GM12892 (cell line): ENCODE measurements at regions not wholly inside any gene's neighbourhood (a gene's known extent, or its start where the extent isn't known, plus 50 kb on each side); places are given as distances from the start of the nearest gene placed in this dataset.
"Not testable (repeated sequence)": the region's sequence is repeated elsewhere in the genome, so short reads cannot be mapped to it uniquely, and the experiment has no call there.

Source experiments
- DNase-seq: peaks from one replicate; pipeline ENCODE4 v3.0.0; 2011; ENCODE audit not compliant: insufficient read length
- FAIRE-seq: peaks from 2 replicates; lab custom pipeline; 2011; peaks lifted over from hg19 to GRCh38; lab: Jason Lieb, UNC
- POLR2A ChIP-seq: IDR thresholded peaks from 2 replicates; pipeline ENCODE4 v1.6.1; 2011; ENCODE audit warnings: low read depth, low read length, control low read depth
- POLR2AphosphoS5 ChIP-seq: IDR thresholded peaks from 2 replicates; pipeline ENCODE4 v1.6.1; 2011; ENCODE audit warnings: low read depth, low read length, control low read depth
- TAF1 ChIP-seq: IDR thresholded peaks from 2 replicates; pipeline ENCODE4 v1.6.1; 2011; ENCODE audit warnings: low read depth, mild to moderate bottlenecking, control low read depth, low read length, borderline replicate concordance

- no peak for FAIRE-seq
- no peak for TF ChIP-seq POLR2A
- no peak for TF ChIP-seq POLR2AphosphoS5
- TF ChIP-seq TAF1, result no peak
Observed at GRCh38 chr5:58317808-58318207, 142.1 kb downstream of the PLK2 start.

GRCh38 chr5:58317009-58317408 lies 142.9 kb downstream of the PLK2 start:
- DNase-seq, result no peak
- no peak for TF ChIP-seq POLR2AphosphoS5
- no peak for TF ChIP-seq POLR2A
- FAIRE-seq, result no peak

More at GRCh38 chr5:58317808-58318207, 142.1 kb downstream of the PLK2 start:
- DNase-seq, result no peak

- FAIRE-seq (no peak), DNase-seq (no peak)
- TF ChIP-seq POLR2AphosphoS5 (no peak), POLR2A (no peak), TAF1 (no peak)
Observed at GRCh38 chr5:58315794-58316193, 144.1 kb downstream of the PLK2 start.

DNA sequence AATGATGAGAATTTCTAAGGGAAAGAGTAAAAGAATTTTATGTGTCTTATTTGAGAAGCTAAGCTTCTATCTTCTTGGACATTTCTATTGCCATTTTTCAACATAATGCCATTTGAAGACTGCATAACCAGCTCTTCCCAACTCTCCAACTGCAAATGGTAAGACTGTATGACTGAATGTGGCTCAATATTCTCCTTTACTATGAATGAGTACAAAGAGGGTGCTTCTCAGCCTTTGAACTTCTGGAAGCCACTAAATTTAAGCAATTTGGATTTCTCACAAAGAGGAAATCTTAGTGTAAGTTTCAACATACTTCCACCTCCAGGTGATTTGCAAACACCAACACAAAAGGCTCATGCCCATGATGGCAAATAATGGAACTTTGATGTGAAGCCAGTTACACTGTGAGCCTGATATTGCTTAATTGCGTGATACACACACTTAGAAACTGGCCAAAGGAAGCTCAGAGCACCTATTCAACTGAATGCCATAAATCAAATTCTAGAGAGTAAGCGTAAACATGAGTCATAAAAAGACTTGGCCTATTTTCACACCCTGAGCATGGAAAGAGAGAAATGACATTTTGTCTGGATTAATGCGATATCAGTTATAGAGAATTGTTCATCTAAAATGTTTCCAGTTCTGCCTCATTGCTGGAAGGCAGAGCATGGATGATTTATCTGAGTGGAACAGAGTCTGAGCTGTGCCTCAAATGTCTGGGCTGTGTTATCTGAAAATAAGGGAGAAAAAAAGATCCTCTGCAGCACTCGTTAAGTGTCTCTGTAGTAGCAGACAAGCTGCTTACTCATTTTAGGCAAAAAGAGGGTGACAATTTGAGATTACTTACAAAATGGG lies 145.3 kb downstream of the PLK2 start:
- no peak for DNase-seq

GRCh38 chr5:58312299-58312698 lies 147.6 kb downstream of the PLK2 start:
- no peak for DNase-seq
- FAIRE-seq, result no peak
- no peak for TF ChIP-seq POLR2A

More for the DNA sequence above, 145.3 kb downstream of the PLK2 start:
- FAIRE-seq, result no peak
- TF ChIP-seq POLR2AphosphoS5 (no peak), POLR2A (no peak), TAF1 (no peak)

GRCh38 chr5:58311526-58311925 lies 148.4 kb downstream of the PLK2 start:
- FAIRE-seq, result no peak
- DNase-seq, result no peak
- no peak for TF ChIP-seq POLR2A
- no peak for TF ChIP-seq TAF1
- no peak for TF ChIP-seq POLR2AphosphoS5

GRCh38 chr5:58308384-58308783 lies 151.5 kb downstream of the PLK2 start:
- not testable (repeated sequence) for FAIRE-seq, DNase-seq

- no peak for FAIRE-seq
- TF ChIP-seq POLR2A (no peak), POLR2AphosphoS5 (no peak), TAF1 (no peak)
- DNase-seq, result no peak
Observed at GRCh38 chr5:58300346-58300895, 159.5 kb downstream of the PLK2 start.

DNA sequence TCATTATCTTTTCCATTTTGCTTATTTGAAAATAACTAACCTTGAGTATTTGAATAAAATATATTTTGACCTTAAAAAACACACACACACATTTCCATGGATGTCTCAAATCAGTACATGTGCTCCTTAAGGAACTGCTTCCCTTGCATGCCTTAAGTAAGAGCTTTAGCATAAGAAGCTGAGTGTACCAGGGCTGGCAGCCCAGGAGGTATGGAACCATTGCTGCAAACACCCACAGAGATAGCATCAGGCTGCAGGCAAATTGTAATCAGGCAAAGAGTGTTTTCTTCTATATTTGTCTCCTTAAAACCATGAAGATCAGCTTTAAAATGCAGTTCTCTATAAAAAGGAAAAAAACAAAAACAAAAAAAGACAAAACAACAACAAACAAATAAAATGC lies 160.6 kb downstream of the PLK2 start:
- no peak for DNase-seq
- FAIRE-seq, result no peak
- no peak for TF ChIP-seq POLR2A
- no peak for TF ChIP-seq POLR2AphosphoS5
- no peak for TF ChIP-seq TAF1

GRCh38 chr5:58294598-58295305 lies 165.1 kb downstream of the PLK2 start:
- FAIRE-seq (peak; percentile 33), DNase-seq (no peak)
- TF ChIP-seq TAF1 (no peak), POLR2A (no peak), POLR2AphosphoS5 (no peak)

DNA sequence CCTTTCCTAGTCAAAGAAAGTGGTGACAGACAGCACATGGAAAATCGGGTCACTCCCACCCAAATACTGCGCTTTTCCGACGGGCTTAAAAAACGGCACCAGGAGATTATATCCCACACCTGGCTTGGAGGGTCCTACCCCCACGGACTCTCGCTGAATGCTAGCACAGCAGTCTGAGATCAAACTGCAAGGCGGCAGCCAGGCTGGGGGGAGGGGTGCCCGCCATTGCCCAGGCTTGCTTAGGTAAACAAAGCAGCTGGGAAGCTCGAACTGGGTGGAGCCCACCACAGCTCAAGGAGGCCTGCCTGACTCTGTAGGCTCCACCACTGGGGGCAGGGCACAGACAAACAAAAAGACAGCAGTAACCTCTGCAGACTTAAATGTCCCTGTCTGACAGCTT lies 171.6 kb downstream of the PLK2 start:
- FAIRE-seq, DNase-seq: not testable (repeated sequence)

DNA sequence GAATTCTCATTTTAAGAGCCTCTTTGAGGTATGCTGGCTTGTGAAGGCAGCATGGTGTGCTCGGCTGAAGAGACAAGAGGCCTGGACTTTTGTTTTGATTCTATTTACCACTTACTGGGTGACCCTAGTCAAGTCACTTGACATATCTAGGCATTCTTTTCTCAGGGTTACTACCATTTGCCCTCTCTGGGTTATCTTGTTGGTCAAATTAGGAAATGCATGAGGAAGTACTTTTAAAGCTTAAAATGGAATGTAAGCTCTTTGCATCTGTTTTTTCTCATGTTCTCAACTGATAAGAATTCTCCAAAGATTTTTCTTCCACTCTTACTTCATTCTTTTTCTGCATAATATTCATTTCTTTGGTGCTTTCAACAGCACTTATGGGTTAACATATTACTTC lies 173.1 kb downstream of the PLK2 start:
- DNase-seq (no peak), FAIRE-seq (no peak)
- TF ChIP-seq POLR2AphosphoS5 (no peak), POLR2A (no peak), TAF1 (no peak)

GRCh38 chr5:58285900-58286299 lies 174.0 kb downstream of the PLK2 start:
- DNase-seq (no peak), FAIRE-seq (no peak)
- no peak for TF ChIP-seq TAF1
- TF ChIP-seq POLR2A, result no peak
- TF ChIP-seq POLR2AphosphoS5, result no peak
